DOHH2 (cell line): ENCODE measurements at regions not wholly inside any gene's neighbourhood (a gene's known extent, or its start where the extent isn't known, plus 50 kb on each side); places are given as distances from the start of the nearest gene placed in this dataset.

Source experiments
- H3F3A ChIP-seq: fragments of 200-600 bp; sonication (generic), shearing (Covaris generic); 2 replicates; pipeline ENCODE4 v1.6.0; 2016; ENCODE audit warnings: antibody characterized with exemption, mild to moderate bottlenecking; ENCODE audit not compliant: control insufficient read depth, insufficient read depth
- H3K27ac ChIP-seq: fragments of 200-600 bp; sonication (generic); 2 replicates; pipeline ENCODE4 v1.5.1; 2014; ENCODE audit warnings: low read depth, mild to moderate bottlenecking, low read length, moderate library complexity
- H3K27me3 ChIP-seq: fragments of 200-600 bp; sonication (generic); 2 replicates; pipeline ENCODE4 v1.6.1; 2014; ENCODE audit warnings: mild to moderate bottlenecking, low read length, mixed read lengths; ENCODE audit not compliant: control insufficient read depth
- H3K36me3 ChIP-seq: fragments of 200-600 bp; sonication (generic); 2 replicates; pipeline ENCODE4 v1.6.1; 2014; ENCODE audit warnings: mild to moderate bottlenecking, low read length, moderate library complexity, mixed read lengths; ENCODE audit not compliant: control insufficient read depth
- H3K4me1 ChIP-seq: fragments of 200-600 bp; sonication (generic); 2 replicates; pipeline ENCODE4 v1.6.1; 2014; ENCODE audit warnings: mild to moderate bottlenecking, low read length, mixed read lengths; ENCODE audit not compliant: control insufficient read depth
- H3K4me2 ChIP-seq: fragments of 200-600 bp; sonication (generic); 2 replicates; pipeline ENCODE4 v1.6.0; 2014; ENCODE audit warnings: mild to moderate bottlenecking, low read length, moderate library complexity
- H3K4me3 ChIP-seq: fragments of 200-600 bp; sonication (generic); 2 replicates; pipeline ENCODE4 v1.5.1; 2014; ENCODE audit warnings: mild to moderate bottlenecking, low read length, mixed read lengths
- H3K79me2 ChIP-seq: fragments of 200-600 bp; sonication (generic); 2 replicates; pipeline ENCODE4 v1.6.1; 2014; ENCODE audit warnings: mild to moderate bottlenecking, low read length, mixed read lengths; ENCODE audit not compliant: control insufficient read depth
- H3K9me2 ChIP-seq: fragments of 200-600 bp; sonication (generic); replicated peaks from 2 replicates; pipeline ENCODE4 v1.6.1; 2014; ENCODE audit warnings: mild to moderate bottlenecking, low read length, mixed read lengths; ENCODE audit not compliant: control insufficient read depth
- H3K9me3 ChIP-seq: fragments of 200-600 bp; sonication (generic); 2 replicates; pipeline ENCODE4 v1.6.1; 2014; ENCODE audit warnings: antibody characterized with exemption, low read length, mixed read lengths; ENCODE audit not compliant: control insufficient read depth, insufficient read depth
- H4K20me1 ChIP-seq: fragments of 200-600 bp; sonication (generic); 2 replicates; pipeline ENCODE4 v1.6.0; 2014; ENCODE audit warnings: low read depth, mild to moderate bottlenecking, antibody characterized with exemption, low read length, moderate library complexity; ENCODE audit not compliant: control insufficient read depth, insufficient read depth
- EZH2phosphoT487 ChIP-seq: fragments of 200-600 bp; sonication (generic); IDR thresholded peaks from 2 replicates; pipeline ENCODE4 v1.6.1; 2017; ENCODE audit warnings: borderline replicate concordance, mild to moderate bottlenecking, antibody characterized with exemption, low read length, moderate library complexity, mixed read lengths
- TF ChIP-seq, protein P1 (sequence below): fragments of 200-600 bp; sonication (generic); IDR thresholded peaks from one replicate; pipeline ENCODE4 v1.5.1; 2014; ENCODE audit warnings: antibody characterized with exemption, mild to moderate bottlenecking, low read depth, low read length; ENCODE audit not compliant: poor library complexity, severe bottlenecking

DNA sequence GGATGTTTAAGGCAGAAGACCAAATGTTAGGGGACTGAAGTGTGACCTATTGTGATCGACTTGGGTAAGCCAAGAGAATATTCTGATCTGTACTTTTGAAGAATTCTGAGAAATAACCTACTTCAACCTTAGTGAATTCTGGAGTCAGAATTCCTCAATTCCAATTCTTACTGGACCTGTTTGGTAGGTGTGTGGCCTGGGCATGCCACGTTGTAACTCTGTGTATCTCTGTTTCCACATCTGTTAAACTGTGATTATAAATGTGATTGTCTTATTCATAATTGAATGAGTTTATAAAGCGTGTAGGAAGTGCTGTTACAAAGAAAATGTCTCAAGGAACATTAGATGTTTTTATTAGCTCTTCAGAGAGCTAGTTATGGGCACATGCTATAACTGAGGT lies 64.5 kb downstream of the TUSC1 start:
- Histone ChIP-seq H3K9me2 (no peaks in the 10 kb centered on the region), H3K27ac (no peak overlapping the region), H3K27me3 (no peaks in the 10 kb centered on the region), H3K36me3 (no peaks in the 10 kb centered on the region), H3K4me3 (no peak overlapping the region), H3F3A (no peaks in the 10 kb centered on the region), H3K4me2 (no peak overlapping the region), H4K20me1 (no peaks in the 10 kb centered on the region), H3K9me3 (no peaks in the 10 kb centered on the region), H3K4me1 (no peaks in the 10 kb centered on the region), H3K79me2 (no peaks in the 10 kb centered on the region)
- TF ChIP-seq, protein P1, sequence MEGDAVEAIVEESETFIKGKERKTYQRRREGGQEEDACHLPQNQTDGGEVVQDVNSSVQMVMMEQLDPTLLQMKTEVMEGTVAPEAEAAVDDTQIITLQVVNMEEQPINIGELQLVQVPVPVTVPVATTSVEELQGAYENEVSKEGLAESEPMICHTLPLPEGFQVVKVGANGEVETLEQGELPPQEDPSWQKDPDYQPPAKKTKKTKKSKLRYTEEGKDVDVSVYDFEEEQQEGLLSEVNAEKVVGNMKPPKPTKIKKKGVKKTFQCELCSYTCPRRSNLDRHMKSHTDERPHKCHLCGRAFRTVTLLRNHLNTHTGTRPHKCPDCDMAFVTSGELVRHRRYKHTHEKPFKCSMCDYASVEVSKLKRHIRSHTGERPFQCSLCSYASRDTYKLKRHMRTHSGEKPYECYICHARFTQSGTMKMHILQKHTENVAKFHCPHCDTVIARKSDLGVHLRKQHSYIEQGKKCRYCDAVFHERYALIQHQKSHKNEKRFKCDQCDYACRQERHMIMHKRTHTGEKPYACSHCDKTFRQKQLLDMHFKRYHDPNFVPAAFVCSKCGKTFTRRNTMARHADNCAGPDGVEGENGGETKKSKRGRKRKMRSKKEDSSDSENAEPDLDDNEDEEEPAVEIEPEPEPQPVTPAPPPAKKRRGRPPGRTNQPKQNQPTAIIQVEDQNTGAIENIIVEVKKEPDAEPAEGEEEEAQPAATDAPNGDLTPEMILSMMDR: no peak
- TF ChIP-seq EZH2phosphoT487: no peak

DNA sequence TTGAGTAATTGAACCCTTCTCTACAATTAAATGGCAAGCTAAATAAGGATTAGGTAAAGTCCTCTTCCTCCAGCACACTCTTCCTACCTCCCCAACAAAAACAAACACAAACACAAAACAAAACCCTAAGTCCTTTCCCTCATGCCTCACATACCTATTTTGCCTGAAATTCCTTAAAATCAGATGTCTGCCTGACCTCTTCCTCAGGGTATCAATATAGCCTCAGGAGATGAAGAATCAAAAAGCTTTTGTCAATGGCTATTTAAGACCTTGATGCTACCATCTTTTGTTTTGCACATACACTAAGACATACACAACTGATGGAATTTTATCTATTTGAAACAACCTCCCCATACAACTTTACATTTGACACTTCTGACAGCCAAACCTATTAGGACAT lies 75.1 kb downstream of the TUSC1 start:
- TF ChIP-seq, protein P1: no peak
- no peak for TF ChIP-seq EZH2phosphoT487
- H3K9me3 ChIP-seq: no peaks in the 10 kb centered on the region; the same call in 1 of the 2 replicates
- H3K27ac ChIP-seq: no peak overlapping the region
- H4K20me1 ChIP-seq: no peaks in the 10 kb centered on the region
- no peaks in the 10 kb centered on the region for H3F3A ChIP-seq
- H3K9me2 ChIP-seq: no peaks in the 10 kb centered on the region
- no peaks in the 10 kb centered on the region for H3K79me2 ChIP-seq
- H3K4me1 ChIP-seq: no peaks in the 10 kb centered on the region
- H3K4me3 ChIP-seq: no peak overlapping the region
- no peak overlapping the region for H3K4me2 ChIP-seq
- H3K27me3 ChIP-seq: no peaks in the 10 kb centered on the region
- H3K36me3 ChIP-seq: no peaks in the 10 kb centered on the region

DNA sequence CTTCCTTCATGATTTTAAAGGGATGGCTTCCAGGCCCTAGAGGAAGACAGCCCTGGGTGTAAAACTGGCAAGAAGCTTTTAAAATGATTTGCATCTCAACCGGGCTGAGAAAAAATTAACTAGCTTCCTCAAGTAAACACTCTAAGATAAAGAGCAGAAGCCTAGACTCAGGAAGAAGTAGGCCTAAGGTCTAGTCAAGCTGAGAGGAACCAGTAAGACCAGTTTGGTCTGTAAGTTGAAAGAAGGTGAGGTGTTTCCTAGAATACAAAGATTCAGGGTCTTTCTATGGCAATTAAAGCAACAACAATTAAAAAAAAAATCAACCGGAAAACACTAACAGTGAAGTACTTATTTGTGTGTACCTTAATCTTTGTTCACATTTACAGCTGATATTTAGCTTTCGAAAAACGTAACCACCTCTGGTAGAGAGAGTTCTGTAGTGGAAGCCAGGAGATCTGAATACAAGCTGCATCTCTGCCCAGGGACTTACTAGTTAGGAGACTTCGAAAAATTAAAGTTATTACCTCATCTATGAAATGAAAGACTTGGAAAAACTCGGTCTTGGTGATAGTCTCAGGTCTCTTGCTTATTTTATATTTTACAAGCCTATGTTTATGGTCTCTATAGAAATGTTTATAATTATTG lies 75.7 kb downstream of the TUSC1 start:
- Histone ChIP-seq H3K9me2 (no peaks in the 10 kb centered on the region), H3K27ac (no peak overlapping the region), H3K9me3 (no peaks in the 10 kb centered on the region; the same call in 1 of the 2 replicates), H3K36me3 (no peaks in the 10 kb centered on the region), H4K20me1 (no peaks in the 10 kb centered on the region), H3F3A (no peaks in the 10 kb centered on the region), H3K79me2 (no peaks in the 10 kb centered on the region), H3K4me2 (no peak overlapping the region), H3K4me1 (no peaks in the 10 kb centered on the region), H3K4me3 (no peak overlapping the region), H3K27me3 (no peaks in the 10 kb centered on the region)
- TF ChIP-seq, protein P1: no peak
- TF ChIP-seq EZH2phosphoT487: no peak
